ENCODE measurements at regions not wholly inside any gene's neighbourhood (a gene's known extent, or its start where the extent isn't known, plus 50 kb on each side); places are given as distances from the start of the nearest gene placed in this dataset.

GRCh38 chr3:157775446-157775845, 272.2 kb upstream of the VEPH1 start:
- TF ChIP-seq, protein P1, sequence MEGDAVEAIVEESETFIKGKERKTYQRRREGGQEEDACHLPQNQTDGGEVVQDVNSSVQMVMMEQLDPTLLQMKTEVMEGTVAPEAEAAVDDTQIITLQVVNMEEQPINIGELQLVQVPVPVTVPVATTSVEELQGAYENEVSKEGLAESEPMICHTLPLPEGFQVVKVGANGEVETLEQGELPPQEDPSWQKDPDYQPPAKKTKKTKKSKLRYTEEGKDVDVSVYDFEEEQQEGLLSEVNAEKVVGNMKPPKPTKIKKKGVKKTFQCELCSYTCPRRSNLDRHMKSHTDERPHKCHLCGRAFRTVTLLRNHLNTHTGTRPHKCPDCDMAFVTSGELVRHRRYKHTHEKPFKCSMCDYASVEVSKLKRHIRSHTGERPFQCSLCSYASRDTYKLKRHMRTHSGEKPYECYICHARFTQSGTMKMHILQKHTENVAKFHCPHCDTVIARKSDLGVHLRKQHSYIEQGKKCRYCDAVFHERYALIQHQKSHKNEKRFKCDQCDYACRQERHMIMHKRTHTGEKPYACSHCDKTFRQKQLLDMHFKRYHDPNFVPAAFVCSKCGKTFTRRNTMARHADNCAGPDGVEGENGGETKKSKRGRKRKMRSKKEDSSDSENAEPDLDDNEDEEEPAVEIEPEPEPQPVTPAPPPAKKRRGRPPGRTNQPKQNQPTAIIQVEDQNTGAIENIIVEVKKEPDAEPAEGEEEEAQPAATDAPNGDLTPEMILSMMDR (IDR thresholded peaks at IDR 0.05): no peak
- TF ChIP-seq POLR2A (IDR thresholded peaks at IDR 0.05): no peak

All from prostate gland (tissue), 2 donors.